ENCODE measurements at regions not wholly inside any gene's neighbourhood (a gene's known extent, or its start where the extent isn't known, plus 50 kb on each side); places are given as distances from the start of the nearest gene placed in this dataset.

DNA sequence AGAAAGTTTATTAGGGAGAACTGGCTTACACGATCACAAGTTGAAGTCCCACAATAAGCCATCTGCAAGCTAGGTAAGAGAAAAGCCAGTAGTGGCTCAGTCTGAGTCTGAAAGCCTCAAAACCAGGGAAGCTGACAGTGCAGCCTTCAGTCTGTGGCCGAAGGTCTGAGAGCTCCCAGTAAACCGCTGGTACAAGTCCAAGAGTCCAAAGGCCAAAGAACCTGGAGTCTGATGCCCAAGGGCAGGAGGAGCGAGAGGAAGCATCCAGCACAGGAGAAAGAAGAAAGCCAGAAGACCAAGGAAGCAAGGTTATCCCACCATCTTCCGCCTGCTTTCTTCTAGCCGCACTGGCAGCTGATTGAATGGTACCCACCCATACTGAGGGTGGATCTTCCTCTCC lies 97.3 kb upstream of the FBN2 start:
- Histone ChIP-seq H3K9me2 (no peaks in the 10 kb centered on the region), H3K9me3 (no peaks in the 10 kb centered on the region), H3K27ac (ENCODE audit: low read depth in 2 of 2, low read length in 1 of 2) (no peak overlapping the region), H4K20me1 (ENCODE audit: insufficient read depth) (no peaks in the 10 kb centered on the region), H3F3A (replicated peaks; ENCODE audit: insufficient read depth) (no peaks in the 10 kb centered on the region), H3K36me3 (replicated peaks in 1 of 2; ENCODE audit: control insufficient read depth in 1 of 2, insufficient read depth in 2 of 2, low read length in 1 of 2) (no peaks in the 10 kb centered on the region), H2AFZ (ENCODE audit: low read depth) (no peak overlapping the region), H3K4me2 (no peak overlapping the region), H3K4me1 (ENCODE audit: control insufficient read depth in 1 of 2, insufficient read depth in 2 of 2, low read depth in 1 of 2, low read length in 1 of 2) (no peaks in the 10 kb centered on the region), H3K27me3 (ENCODE audit: insufficient read depth) (no peaks in the 10 kb centered on the region), H3K9ac (no peak overlapping the region), H3K79me2 (ENCODE audit: insufficient read depth) (no peaks in the 10 kb centered on the region), H3K4me3 (ENCODE audit: low read depth in 2 of 2, low read length in 1 of 2) (no peak overlapping the region)
- WGBS (ENCODE audit: low lambda C conversion rate): 9% methylated on average over 6 of the region's 6 CpGs
- DNase-seq: no peak
- no peak for TF ChIP-seq TAF1 (IDR thresholded peaks at IDR 0.05; ENCODE audit: borderline replicate concordance, low read depth, low read length)
- TF ChIP-seq MAX (IDR thresholded peaks at IDR 0.05; ENCODE audit: low read depth): no peak
- TF ChIP-seq USF1 (IDR thresholded peaks at IDR 0.05; ENCODE audit: borderline replicate concordance, low read depth): no peak
- no peak for TF ChIP-seq NFIC (IDR thresholded peaks at IDR 0.05; ENCODE audit: borderline replicate concordance)
- TF ChIP-seq EP300 (IDR thresholded peaks at IDR 0.05; ENCODE audit: borderline replicate concordance in 1 of 2, low read depth in 1 of 2, low read length in 1 of 2): no peak
- TF ChIP-seq, protein P1, sequence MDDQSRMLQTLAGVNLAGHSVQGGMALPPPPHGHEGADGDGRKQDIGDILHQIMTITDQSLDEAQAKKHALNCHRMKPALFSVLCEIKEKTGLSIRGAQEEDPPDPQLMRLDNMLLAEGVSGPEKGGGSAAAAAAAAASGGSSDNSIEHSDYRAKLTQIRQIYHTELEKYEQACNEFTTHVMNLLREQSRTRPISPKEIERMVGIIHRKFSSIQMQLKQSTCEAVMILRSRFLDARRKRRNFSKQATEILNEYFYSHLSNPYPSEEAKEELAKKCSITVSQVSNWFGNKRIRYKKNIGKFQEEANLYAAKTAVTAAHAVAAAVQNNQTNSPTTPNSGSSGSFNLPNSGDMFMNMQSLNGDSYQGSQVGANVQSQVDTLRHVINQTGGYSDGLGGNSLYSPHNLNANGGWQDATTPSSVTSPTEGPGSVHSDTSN (IDR thresholded peaks at IDR 0.05): no peak
- no peak for TF ChIP-seq EZH2phosphoT487 (IDR thresholded peaks at IDR 0.05; ENCODE audit: borderline replicate concordance, low read depth)
- no peak for TF ChIP-seq MXI1 (IDR thresholded peaks at IDR 0.05; ENCODE audit: low read depth, low read length)
- TF ChIP-seq POLR2AphosphoS5 (IDR thresholded peaks at IDR 0.05; ENCODE audit: low read depth, low read length): no peak
- TF ChIP-seq FOSL2 (IDR thresholded peaks at IDR 0.05; ENCODE audit: borderline replicate concordance, low read depth): no peak
- no peak for TF ChIP-seq MEF2A (IDR thresholded peaks at IDR 0.05; ENCODE audit: borderline replicate concordance, low read depth)
- no peak for TF ChIP-seq RXRA (IDR thresholded peaks at IDR 0.05; ENCODE audit: borderline replicate concordance, low read depth)
- TF ChIP-seq RFX5 (IDR thresholded peaks at IDR 0.05; ENCODE audit: low read length): no peak
- no peak for TF ChIP-seq NRF1 (IDR thresholded peaks at IDR 0.05; ENCODE audit: low read depth, low read length)
- no peak for TF ChIP-seq TCF12 (IDR thresholded peaks at IDR 0.05)
- no peak for TF ChIP-seq IRF3 (IDR thresholded peaks at IDR 0.05; ENCODE audit: low read depth, low read length)
- TF ChIP-seq SMC3 (IDR thresholded peaks at IDR 0.05; ENCODE audit: low read depth, low read length): no peak
- CTCF ChIA-PET: no interaction called here
- POLR2A ChIA-PET: no interaction called here
